HG02973 (cell line): ENCODE measurements at regions not wholly inside any gene's neighbourhood (a gene's known extent, or its start where the extent isn't known, plus 50 kb on each side); places are given as distances from the start of the nearest gene placed in this dataset.

ENCODE experiments used
- ATAC-seq: cut with Tn5 transposase; IDR thresholded peaks from one replicate; pipeline ENCODE4 v1.9.1; 2021; ENCODE audit warnings: moderate library complexity; ENCODE audit not compliant: unreplicated experiment

GRCh38 chr3:116920826-116921610 is 211.4 kb downstream of the TUSC7 start:
- no peak for ATAC-seq

GRCh38 chr3:116927918-116928317 is 218.3 kb downstream of the TUSC7 start:
- ATAC-seq: no peak

GRCh38 chr3:116929505-116930222 is 220.1 kb downstream of the TUSC7 start:
- ATAC-seq: no peak

GRCh38 chr3:116930786-116931185 is 221.2 kb downstream of the TUSC7 start:
- no peak for ATAC-seq

GRCh38 chr3:116939091-116939490 is 229.5 kb downstream of the TUSC7 start:
- ATAC-seq: no peak

GRCh38 chr3:116939550-116939949 is 230.0 kb downstream of the TUSC7 start:
- ATAC-seq: no peak

GRCh38 chr3:116940719-116941118 is 231.1 kb downstream of the TUSC7 start:
- no peak for ATAC-seq

GRCh38 chr3:116946376-116946775 is 236.8 kb downstream of the TUSC7 start:
- no peak for ATAC-seq

- no peak for ATAC-seq
Observed at GRCh38 chr3:116947148-116947547, 237.6 kb downstream of the TUSC7 start.

GRCh38 chr3:116947809-116948208 is 238.2 kb downstream of the TUSC7 start:
- no peak for ATAC-seq

GRCh38 chr3:116950301-116951055 is 240.9 kb downstream of the TUSC7 start:
- no peak for ATAC-seq

- ATAC-seq: no peak
Observed at GRCh38 chr3:116951610-116952009, 242.0 kb downstream of the TUSC7 start.

GRCh38 chr3:116958291-116958690 is 248.7 kb downstream of the TUSC7 start:
- no peak for ATAC-seq

GRCh38 chr3:116961106-116961505 is 251.5 kb downstream of the TUSC7 start:
- no peak for ATAC-seq

GRCh38 chr3:116963802-116964201 is 254.2 kb downstream of the TUSC7 start:
- ATAC-seq: no peak

GRCh38 chr3:116966649-116967048 is 257.1 kb downstream of the TUSC7 start:
- ATAC-seq: no peak

GRCh38 chr3:116969135-116969534 is 259.6 kb downstream of the TUSC7 start:
- ATAC-seq: no peak

GRCh38 chr3:116969646-116970045 is 260.1 kb downstream of the TUSC7 start:
- no peak for ATAC-seq

- no peak for ATAC-seq
Observed at GRCh38 chr3:116971531-116971930, 262.0 kb downstream of the TUSC7 start.

- ATAC-seq: no peak
Observed at GRCh38 chr3:116974702-116975101, 265.1 kb downstream of the TUSC7 start.

GRCh38 chr3:116977441-116977840 is 267.9 kb downstream of the TUSC7 start:
- no peak for ATAC-seq

- no peak for ATAC-seq
Observed at GRCh38 chr3:116980099-116980498, 270.5 kb downstream of the TUSC7 start.
